OCI-LY1 (cell line): ENCODE measurements at regions not wholly inside any gene's neighbourhood (a gene's known extent, or its start where the extent isn't known, plus 50 kb on each side); places are given as distances from the start of the nearest gene placed in this dataset.

Experiments
- CTCF ChIP-seq: fragments of 200-600 bp; sonication (generic), shearing (Covaris generic); IDR thresholded peaks from 2 replicates; pipeline ENCODE4 v1.5.1; 2017; ENCODE audit warnings: mild to moderate bottlenecking, antibody characterized with exemption, low read length, moderate library complexity, mixed read lengths
- EZH2 ChIP-seq: fragments of 200-600 bp; sonication (generic), shearing (Covaris generic); IDR thresholded peaks from 2 replicates; pipeline ENCODE4 v1.8.0; 2017; ENCODE audit warnings: borderline replicate concordance, mixed run types, mild to moderate bottlenecking, antibody characterized with exemption, low read length, moderate library complexity, mixed read lengths

GRCh38 chr10:88057720-88058119 lies 194.3 kb downstream of the PTEN start:
- no peak for TF ChIP-seq CTCF
- no peak for TF ChIP-seq EZH2
